Keratinocyte (primary cell): ENCODE measurements at regions not wholly inside any gene's neighbourhood (a gene's known extent, or its start where the extent isn't known, plus 50 kb on each side); places are given as distances from the start of the nearest gene placed in this dataset.
A peak's percentile ranks its signal among the peaks of the same experiment; 100 is the strongest.

Source experiments
- DNase-seq: peaks from one replicate; pipeline ENCODE4 v3.0.0-alpha.2; 2011; ENCODE audit warnings: low read depth, missing footprints, low spot score
- FAIRE-seq: peaks from 2 replicates; lab custom pipeline; 2011; peaks lifted over from hg19 to GRCh38; lab: Jason Lieb, UNC
- H2AFZ ChIP-seq: 2 replicates; pipeline ENCODE4 v1.6.0; 2012; ENCODE audit warnings: low read length, control low read depth, inconsistent platforms; ENCODE audit not compliant: control insufficient read depth
- H3K27ac ChIP-seq: 2 replicates; pipeline ENCODE4 v1.5.1; 2011; ENCODE audit warnings: low read length; ENCODE audit not compliant: control insufficient read depth, insufficient read depth
- H3K27me3 ChIP-seq: 3 replicates; pipeline ENCODE4 v1.6.0; 2011; ENCODE audit warnings: low read length; ENCODE audit not compliant: control insufficient read depth, insufficient read depth; ENCODE audit errors: extremely low read depth
- H3K36me3 ChIP-seq, 2 experiments: 2 replicates in 1 of 2; 3 replicates in 1 of 2; pipeline ENCODE4 v1.5.1; 2011; ENCODE audit warnings: low read length in 2 of 2, mild to moderate bottlenecking in 1 of 2; ENCODE audit not compliant: control insufficient read depth in 2 of 2, insufficient read depth in 2 of 2; ENCODE audit errors: extremely low read depth in 1 of 2
- H3K4me1 ChIP-seq: 3 replicates; pipeline ENCODE4 v1.5.1; 2011; ENCODE audit warnings: low read length; ENCODE audit not compliant: control insufficient read depth, insufficient read depth; ENCODE audit errors: extremely low read depth
- H3K4me2 ChIP-seq: 3 replicates; pipeline ENCODE4 v1.6.0; 2011; ENCODE audit warnings: low read depth, low read length; ENCODE audit not compliant: control insufficient read depth, insufficient read depth; ENCODE audit errors: extremely low read depth
- H3K4me3 ChIP-seq, 3 experiments: fragments of 200-600 bp in 1 of 3; sonication (generic) in 1 of 3; 2 replicates in 2 of 3; 3 replicates in 1 of 3; pipeline ENCODE4 v1.5.1; 2011 to 2016; ENCODE audit warnings: low read length in 3 of 3, mild to moderate bottlenecking in 3 of 3, control low read depth in 2 of 3, inconsistent platforms in 1 of 3, low read depth in 1 of 3, mixed read lengths in 1 of 3, mixed run types in 1 of 3, moderate library complexity in 1 of 3; ENCODE audit not compliant: control insufficient read depth in 2 of 3, insufficient read depth in 2 of 3; ENCODE audit errors: extremely low read depth in 1 of 3
- H3K79me2 ChIP-seq: 2 replicates; pipeline ENCODE4 v1.6.0; 2012; ENCODE audit warnings: low read length; ENCODE audit not compliant: control insufficient read depth, insufficient read depth
- H3K9ac ChIP-seq: 3 replicates; pipeline ENCODE4 v1.6.0; 2011; ENCODE audit warnings: low read length; ENCODE audit not compliant: control insufficient read depth, insufficient read depth; ENCODE audit errors: extremely low read depth
- H3K9me1 ChIP-seq: 3 replicates; pipeline ENCODE4 v1.6.0; 2011; ENCODE audit warnings: low read length; ENCODE audit not compliant: control insufficient read depth, insufficient read depth; ENCODE audit errors: extremely low read depth
- H3K9me3 ChIP-seq: 2 replicates; pipeline ENCODE4 v1.5.1; 2012; ENCODE audit warnings: low read depth, low read length; ENCODE audit not compliant: control insufficient read depth
- H4K20me1 ChIP-seq: 3 replicates; pipeline ENCODE4 v1.6.0; 2011; ENCODE audit warnings: low read length; ENCODE audit not compliant: control insufficient read depth, insufficient read depth; ENCODE audit errors: extremely low read depth
- CTCF ChIP-seq, 3 experiments: IDR thresholded peaks in 1 of 3; conservative IDR thresholded peaks in 1 of 3; optimal IDR thresholded peaks in 1 of 3; 2 replicates in 2 of 3; 3 replicates in 1 of 3; pipeline versions ENCODE3 to v1.5.1; 2011; ENCODE audit warnings: low read length in 3 of 3, mild to moderate bottlenecking in 3 of 3, moderate library complexity in 2 of 3, control low read depth in 1 of 3, inconsistent platforms in 1 of 3; ENCODE audit not compliant: insufficient read depth in 2 of 3; ENCODE audit errors: extremely low read depth in 1 of 3
- EZH2 ChIP-seq: IDR thresholded peaks from one replicate; pipeline ENCODE4 v1.6.1; 2012; ENCODE audit warnings: inconsistent platforms, mild to moderate bottlenecking, low read length, moderate library complexity
- dilution Hi-C: fragments of 300-500 bp; cut with MboI; formaldehyde crosslinking; loops from one replicate; pipeline ENCODE4 v1.7.0; 2020; ENCODE audit warnings: low sequenced_read_pairs; ENCODE audit not compliant: extremely low pct_ligation_motif_present

DNA sequence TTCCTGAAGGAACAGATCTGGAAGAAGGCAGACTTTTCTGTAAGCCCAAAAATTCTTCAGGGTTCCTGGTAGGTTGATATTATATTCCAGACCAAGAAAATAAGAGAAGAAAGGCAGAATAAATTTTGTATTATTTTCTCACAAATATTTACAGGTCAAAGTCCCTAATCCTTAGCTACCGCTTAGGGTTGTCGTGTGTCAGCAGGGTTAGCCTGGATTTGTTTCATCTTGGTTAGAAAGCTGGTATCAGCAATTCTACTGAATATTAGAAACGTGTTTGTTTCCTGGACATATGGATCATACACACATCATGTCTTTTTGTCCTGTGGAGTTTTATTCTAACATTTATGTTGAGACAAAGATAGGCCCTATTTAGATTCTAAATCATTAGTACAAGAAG lies 232.9 kb upstream of the CXXC4 start:
- no peak overlapping the region for H2AFZ ChIP-seq
- no peaks in the 10 kb centered on the region for H3K36me3 ChIP-seq
- H3K9me3 ChIP-seq, result no peaks in the 10 kb centered on the region
- no peak overlapping the region for H3K9ac ChIP-seq
- H3K4me2 ChIP-seq, result no peak overlapping the region
- dilution Hi-C loops, result no loop called here
- H3K4me1 ChIP-seq, result peaks cover 11% of the 10 kb centered on the region
- no peak overlapping the region for H3K4me3 ChIP-seq
- FAIRE-seq (no peak), DNase-seq (no peak)
- no peaks in the 10 kb centered on the region for H4K20me1 ChIP-seq
- H3K27ac ChIP-seq, result no peak overlapping the region
- TF ChIP-seq CTCF (optimal IDR thresholded peaks at IDR 0.05 in 1 of 3, IDR thresholded peaks at IDR 0.05 in 1 of 3, conservative IDR thresholded peaks at IDR 0.05 in 1 of 3; ENCODE audit: extremely low read depth in 1 of 3, insufficient read depth in 2 of 3, low read length in 3 of 3) (no peak), EZH2 (no peak)
- H3K79me2 ChIP-seq, result no peaks in the 10 kb centered on the region
- peaks cover 3% of the 10 kb centered on the region for H3K9me1 ChIP-seq
- H3K27me3 ChIP-seq, result no peaks in the 10 kb centered on the region

DNA sequence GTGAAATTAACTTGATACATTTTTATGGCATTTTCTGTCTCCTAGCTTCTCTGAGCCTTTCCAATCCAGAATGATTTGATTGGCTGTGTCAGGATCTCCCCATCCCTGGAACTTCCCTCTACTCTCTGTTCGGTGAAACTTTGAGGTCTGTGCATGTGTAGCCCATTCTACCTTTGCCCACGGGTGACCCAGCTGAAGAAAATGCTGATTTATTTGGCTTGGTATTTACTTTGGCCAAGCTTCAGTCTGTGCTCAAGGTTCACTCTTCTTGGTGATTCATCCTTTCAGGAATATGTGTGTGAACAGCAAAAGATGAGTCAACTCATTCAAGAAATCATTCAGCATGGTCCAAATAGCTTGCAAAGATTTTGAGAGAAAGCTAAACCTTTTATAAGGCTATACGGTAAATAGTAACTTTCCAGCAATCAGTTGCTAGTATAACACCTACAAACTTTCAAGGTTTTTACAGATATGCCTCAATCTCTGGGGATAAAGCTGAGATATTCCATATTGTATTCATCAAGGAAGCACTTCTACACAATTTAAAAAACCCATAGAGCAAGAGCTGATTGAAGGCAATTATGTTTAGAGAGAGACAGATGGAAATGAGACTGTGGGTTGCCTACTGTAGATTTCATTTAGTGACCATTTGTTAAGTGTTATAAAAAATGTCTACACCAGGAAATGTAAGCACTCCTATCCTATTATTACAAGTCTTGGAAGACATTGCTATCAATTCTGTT lies 233.9 kb upstream of the CXXC4 start:
- Histone ChIP-seq H4K20me1 (no peaks in the 10 kb centered on the region), H2AFZ (peak overlapping the region; percentile 5), H3K9me1 (peaks cover 3% of the 10 kb centered on the region), H3K9me3 (no peaks in the 10 kb centered on the region), H3K27me3 (no peaks in the 10 kb centered on the region), H3K4me1 (peaks cover 11% of the 10 kb centered on the region), H3K9ac (no peak overlapping the region), H3K27ac (peak overlapping the region; percentile 22), H3K36me3 (no peaks in the 10 kb centered on the region), H3K4me3 (peak overlapping the region in 1 of 3 experiments; percentile 30), H3K79me2 (no peaks in the 10 kb centered on the region), H3K4me2 (peak overlapping the region; percentile 54)
- TF ChIP-seq EZH2 (no peak), CTCF (optimal IDR thresholded peaks at IDR 0.05 in 1 of 3, IDR thresholded peaks at IDR 0.05 in 1 of 3, conservative IDR thresholded peaks at IDR 0.05 in 1 of 3; ENCODE audit: extremely low read depth in 1 of 3, insufficient read depth in 2 of 3, low read length in 3 of 3) (no peak)
- DNase-seq (peak; percentile 44), FAIRE-seq (peak; percentile 86)
- dilution Hi-C loops, result no loop called here
